ENCODE measurements at regions not wholly inside any gene's neighbourhood (a gene's known extent, or its start where the extent isn't known, plus 50 kb on each side); places are given as distances from the start of the nearest gene placed in this dataset.

DNA sequence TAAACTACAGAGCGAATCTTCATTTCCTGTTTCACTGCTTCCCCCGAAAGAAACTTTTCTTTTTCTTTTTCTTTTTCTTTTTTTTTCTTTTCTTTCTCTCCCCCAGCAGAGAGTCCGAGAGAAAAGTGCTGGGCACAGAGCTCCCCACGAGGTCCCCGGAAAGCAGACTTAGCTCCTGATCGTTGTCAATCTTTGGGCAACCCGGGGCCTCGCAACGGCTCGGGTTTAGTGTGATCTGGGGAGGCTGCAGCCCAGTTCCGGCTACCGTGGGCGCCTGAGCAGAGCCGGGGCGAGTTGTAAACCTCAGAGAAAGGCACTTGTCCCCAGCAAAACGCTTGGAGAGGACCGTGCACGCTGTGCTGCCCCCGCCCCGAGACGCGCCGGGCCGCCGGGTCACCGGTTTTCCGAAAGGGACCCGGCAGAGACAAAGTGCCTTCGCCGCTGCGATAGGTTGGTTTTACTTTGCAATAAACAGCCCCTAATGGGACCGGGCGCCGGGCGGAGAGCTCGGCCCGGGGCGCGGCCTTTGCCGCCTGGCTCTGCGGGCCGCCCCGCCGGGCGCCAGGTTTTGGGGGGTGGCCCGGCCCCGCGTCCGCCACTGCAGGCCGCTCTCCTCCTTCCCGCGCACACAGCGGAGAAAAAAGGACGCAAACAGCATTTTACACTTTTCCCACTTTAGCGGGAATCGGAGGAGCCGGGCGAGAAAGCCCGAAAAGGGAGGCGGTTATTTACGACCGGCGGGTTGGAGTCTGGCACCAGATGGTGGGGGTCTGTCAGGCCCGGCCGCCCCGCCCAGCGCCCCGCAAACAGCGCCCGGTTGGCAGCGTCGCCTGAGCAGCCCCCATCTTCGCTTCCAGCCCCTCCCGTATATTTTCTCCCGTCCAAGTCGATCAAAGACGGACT, 136.0 kb downstream of the INSIG2 start:
- DNase-seq: no peak

DNA sequence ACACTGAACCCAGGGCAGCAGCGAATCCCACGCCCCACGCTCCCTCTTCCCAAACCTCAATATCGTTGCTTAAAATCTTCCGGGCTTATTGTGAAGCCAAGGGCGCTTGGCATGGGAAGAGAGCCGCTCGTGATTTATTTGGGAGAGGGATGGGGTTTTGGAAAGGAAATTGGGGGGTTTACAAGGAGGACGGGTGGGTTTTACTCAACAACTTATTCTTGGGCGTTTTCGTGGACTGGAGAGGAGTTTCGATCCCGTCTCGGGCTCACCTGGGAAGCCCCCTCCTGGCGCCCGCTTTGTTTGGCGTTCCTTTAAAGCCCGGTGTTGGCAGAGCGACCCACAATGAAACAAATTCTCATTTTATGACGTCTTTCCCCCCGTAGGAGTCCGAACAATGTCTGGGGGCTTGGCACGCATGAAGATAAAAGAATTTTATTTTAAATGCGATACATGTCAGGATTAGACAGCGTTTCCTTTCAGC, 135.3 kb downstream of the INSIG2 start:
- DNase-seq: no peak

DNA sequence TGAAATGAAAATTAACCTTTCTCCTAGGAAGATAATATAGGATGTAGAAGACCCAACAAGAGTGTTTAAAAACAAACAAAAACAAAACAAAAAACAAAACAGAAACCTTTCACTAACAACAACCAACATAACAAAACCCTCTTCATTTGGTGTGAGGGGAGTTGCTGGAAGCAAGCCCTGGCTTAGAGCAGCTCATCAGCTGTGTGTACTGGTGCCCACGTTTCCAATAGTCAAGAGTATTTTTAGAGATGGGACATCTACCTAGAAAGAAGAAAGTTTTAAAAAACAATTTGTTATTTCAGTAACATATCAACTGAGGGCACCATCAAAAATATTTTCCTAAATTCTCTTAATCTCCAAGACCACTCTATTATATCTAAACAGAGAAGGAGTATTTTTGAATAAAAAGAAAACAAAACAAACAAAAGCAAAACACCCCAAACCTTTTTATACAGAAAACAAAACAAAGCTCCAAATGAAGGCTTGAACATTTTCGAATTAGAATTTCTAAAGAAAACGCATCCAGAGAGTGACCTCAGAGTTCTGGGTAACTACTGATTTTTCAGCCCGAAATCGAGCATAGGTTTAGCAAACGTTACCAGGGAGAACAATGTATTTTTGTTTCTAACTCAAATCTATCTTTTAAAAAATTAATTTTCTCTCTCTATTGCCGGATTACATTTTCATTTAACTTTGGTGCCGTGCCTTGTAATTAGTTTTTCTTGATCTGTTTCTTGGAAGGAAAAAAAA, 134.6 kb downstream of the INSIG2 start:
- DNase-seq: peak; percentile 33

DNA sequence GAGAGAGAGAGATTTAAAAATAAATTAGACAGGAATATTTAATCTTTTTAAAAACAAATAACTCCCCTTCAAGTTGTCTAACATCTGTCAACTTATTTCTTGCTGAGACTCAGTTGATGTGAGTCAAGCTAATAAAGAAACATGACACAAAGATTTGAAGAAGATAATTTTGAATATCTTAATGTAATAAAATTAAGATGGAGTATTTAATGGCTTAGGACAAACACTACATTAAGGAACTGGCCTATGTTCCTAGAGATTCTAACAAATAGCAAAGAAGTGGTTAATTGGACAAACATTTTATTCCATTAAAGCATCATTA, 134.0 kb downstream of the INSIG2 start:
- no peak for DNase-seq

DNA sequence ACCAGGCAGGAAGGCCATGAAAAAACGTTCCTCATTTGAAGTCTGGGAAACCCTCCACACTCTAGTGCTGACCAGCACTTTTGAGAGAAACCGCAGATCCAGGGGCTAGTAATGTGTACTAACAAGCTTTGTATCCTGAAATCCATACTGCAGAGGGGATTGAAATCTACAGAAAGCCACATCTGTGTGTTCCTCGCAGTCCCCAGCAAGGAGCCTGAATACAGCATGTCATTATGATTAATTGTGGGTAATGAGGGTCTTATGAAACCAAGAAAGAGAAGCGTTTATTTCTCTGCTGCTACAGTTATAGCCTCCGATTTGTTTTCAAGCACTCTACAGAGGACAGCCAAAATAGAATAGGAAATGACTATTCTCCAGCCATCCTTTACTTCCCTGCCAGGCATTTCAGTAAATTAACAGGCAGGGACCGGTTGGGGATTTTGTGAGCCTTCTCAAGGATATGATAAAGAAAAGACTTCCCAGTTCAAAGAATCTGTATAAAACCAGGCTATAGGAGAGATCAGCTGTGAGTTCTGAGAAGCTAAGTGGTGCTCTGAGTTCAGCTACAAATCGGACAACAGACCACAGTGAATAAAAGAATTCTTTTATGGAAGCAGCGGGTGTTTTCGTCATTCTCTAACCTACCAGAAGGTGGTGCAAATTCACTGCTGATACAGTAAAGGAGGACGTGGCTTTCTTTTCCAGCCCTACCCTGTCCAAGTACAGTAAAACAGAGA, 133.4 kb downstream of the INSIG2 start:
- peak; percentile 90 for DNase-seq

DNA sequence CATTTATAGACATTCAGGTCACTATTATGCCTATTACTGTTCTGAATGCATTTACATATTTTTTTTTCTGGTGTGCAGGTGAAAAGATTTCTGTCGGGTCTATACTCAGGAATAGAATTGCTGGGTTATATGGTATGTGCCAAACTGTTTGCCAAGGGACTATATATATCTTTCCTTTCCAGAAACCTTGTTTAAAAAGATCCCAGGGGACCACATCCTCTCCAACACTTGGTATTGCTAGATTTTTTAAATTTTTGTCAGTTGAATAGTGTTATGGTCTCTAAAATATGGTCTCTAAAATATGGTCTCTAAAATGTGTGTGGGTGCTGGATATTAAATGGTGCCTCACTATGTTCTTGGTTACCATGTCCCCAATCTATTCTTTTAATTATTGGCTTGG, 131.3 kb downstream of the INSIG2 start:
- no peak for DNase-seq

DNA sequence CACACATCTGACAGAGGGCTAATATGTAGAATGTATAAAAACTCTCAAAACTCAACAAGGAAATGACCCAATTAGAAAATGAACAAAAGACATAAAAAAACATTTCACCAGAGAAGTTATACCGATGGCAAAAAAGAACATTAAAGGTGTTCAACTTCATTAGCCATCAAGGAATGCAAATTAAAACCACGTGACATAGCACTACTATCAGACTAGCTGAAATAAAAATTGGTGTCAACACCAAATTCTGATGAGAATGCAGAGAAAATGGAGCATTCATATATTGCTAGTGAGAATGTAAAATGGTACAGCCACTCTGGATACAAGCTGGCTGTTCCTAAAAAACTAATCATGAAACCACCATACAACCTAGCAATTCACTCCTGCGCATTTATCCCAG, 128.0 kb downstream of the INSIG2 start:
- no peak for DNase-seq

DNA sequence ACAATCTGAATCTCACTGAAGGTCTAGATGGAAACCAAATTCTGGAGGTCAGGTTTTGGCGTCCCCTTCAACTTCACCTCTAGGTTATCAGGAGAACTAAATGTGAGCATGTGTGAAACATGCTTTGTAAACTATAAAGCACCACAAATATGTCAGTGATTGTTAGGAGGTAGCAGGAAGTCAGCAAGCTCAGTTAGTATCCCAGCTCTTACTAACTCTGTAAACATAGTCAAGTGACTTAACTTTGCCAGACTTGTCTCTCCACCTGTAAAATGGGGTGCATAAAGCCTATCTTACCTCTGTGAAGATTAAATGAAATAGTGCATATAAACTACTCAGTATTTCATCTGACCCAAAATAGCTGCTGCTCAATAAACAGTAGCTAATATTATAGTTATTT, 121.5 kb downstream of the INSIG2 start:
- no peak for DNase-seq

DNA sequence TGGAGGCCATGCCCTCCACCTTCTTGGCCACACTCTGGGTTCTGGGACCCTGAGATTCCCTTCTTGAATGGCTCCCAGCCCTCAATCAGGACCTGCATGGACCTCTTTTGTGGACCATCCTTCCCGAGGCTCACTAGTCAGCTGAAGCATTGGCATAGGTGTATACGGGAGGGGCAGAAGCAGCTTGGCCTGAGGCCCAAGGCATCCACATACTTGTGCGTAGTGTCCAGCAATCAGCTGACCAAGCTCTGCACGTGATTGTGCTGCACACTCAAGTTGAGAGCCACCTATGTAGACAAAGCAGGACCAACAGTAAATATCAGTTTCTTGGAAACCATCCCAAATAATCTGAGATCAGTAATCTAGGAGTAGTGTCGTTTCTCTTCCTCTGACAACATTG, 119.6 kb downstream of the INSIG2 start:
- no peak for DNase-seq

DNA sequence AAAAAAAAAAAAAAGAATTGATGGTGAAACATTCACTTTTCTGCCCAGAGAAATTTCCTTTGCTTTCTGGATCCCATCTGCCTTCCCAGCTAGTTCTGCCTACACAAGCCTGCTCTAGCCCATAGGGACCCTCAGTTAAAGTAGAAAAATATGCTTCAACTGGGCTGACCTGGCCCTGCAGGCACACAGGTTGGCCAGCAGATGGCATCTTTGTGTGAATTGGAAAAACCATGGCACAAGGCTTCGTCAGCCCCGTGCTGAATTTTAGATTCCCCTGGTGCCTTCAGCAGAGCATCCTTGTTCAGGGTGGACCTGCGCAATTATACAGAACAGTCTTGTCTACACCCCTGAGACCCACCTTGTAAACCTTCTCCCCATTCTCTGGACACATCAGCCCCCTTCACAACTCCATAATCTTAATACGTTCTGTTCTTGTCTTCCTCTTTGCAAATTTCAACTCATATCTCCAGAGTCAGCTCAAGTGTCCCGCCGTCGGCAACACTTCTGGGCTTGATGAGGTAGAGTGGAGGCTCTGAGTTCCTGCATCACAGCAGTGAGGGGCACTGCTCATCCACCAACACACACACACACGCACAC, 114.5 kb downstream of the INSIG2 start:
- DNase-seq: peak; percentile 58

DNA sequence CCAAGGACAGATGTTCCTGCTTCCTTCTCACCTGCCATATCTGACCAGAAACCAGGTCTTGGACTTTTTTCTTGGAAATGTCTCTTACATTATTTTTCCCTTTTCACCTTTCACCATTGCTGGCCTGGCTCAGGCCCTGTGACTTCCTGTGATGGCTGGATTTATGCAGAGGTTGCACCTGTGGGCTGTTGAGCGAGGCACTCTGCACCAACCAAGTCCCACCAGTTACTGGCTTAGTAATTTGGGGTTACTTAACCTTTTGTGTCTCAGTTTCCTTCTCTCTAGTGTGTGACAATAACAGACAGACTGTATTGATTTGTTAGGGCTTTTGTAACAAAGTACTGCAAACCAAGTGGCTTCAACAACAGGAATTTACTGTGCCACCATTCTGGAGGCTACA, 110.0 kb downstream of the INSIG2 start:
- DNase-seq: no peak

DNA sequence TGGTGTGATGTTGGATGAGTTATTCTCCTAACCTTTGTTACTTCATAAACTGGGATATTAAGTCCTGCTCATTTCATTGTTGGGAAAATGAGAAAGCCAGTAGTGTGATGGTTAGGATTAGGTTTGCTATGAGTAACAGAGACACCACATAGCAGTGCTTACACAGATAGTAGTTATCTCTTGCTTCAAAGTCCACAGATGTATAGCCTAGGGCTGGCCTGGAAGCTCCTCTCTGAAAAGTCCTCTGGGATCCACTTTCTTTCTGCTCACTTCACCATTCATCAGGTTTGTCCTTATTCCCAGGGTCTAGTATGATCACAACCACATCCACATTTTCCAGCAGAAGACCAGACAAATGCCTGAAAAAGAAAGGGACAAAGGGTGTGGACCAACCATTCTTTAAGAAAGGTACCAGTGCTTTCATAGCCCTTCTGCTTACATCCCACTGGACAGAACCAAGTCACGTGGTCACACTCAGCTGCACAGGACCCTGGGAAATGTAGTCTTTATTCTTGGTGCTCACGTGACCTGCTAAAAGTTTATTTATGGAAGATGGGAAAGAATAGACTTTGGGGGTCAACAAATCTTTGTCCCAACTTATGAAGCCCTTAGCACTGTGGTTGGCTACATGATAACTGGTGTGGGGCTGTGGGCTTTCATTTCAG, 108.9 kb downstream of the INSIG2 start:
- no peak for DNase-seq

DNA sequence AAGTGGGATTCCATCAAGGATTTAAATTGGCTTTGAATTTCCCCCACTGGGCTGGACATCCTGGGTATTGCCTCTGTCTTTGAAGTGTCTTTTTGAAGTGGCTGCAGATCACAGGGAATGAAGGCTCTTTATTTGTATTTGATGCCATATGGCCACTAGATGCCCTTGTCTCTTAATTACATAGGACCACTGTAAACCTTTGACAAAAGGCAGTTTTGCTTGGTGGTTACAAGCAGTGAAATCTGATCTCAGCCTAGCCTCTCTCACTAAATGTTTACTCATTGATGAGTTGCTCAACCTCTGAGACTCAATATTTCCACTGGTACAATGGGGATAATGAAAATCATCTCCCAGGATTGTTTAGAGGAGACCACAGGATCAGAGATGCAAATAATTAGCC, 102.2 kb downstream of the INSIG2 start:
- DNase-seq: no peak

DNA sequence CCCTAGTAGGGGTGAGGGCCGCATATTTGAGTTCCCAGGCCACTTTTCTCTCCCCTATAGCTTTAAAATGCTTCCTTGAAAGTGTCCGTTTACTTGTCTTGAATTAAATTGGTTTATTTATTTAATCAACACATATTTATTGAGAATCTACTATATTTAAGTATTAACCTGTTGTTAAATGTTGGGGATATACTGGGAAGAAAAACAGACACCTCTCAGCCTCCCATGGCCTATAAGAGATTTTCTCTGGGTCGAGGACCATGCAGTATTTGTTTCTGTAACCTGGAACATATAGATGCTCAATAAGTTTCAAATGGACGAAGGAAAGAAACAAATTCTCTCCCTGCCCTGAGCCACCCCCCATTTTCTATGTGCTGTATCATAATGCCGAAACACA, 98.6 kb downstream of the INSIG2 start:
- no peak for DNase-seq

DNA sequence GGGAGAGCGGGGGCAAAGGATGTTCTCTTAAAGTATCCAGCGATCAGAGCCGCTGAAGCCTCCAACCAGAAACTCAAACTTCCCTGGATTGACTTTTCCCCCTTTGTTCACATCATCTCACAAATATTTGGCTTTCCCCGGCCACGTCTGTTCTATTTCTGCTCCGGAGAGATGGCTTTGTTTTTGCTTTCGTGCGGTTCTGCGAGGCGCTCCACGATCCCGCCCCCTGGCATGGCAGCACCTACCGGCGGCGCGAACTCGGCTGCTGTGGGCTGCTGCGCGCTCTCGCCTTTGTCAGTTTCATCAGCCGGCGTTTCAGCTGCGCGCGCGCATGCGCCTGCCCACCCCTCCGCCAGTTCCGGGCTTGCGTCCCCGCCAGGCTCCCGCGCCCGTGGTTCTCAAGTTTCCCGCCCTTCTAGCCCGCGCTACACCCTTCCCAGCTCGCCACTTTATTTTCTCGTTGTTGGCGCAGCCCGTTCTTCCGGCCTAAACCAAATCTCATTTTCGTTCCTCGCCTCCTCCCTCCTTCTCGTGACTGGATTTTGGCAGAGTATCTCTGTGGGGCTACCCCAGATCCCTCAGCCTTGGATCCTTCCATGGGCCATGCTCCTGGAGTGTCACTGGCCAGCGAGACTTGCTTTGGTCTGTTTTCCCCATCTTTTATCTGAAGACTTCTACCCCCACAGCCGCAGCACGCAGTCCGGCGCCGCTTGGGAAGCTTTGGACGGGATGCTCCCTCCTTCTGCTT, 98.0 kb downstream of the INSIG2 start:
- DNase-seq: peak; percentile 73

DNA sequence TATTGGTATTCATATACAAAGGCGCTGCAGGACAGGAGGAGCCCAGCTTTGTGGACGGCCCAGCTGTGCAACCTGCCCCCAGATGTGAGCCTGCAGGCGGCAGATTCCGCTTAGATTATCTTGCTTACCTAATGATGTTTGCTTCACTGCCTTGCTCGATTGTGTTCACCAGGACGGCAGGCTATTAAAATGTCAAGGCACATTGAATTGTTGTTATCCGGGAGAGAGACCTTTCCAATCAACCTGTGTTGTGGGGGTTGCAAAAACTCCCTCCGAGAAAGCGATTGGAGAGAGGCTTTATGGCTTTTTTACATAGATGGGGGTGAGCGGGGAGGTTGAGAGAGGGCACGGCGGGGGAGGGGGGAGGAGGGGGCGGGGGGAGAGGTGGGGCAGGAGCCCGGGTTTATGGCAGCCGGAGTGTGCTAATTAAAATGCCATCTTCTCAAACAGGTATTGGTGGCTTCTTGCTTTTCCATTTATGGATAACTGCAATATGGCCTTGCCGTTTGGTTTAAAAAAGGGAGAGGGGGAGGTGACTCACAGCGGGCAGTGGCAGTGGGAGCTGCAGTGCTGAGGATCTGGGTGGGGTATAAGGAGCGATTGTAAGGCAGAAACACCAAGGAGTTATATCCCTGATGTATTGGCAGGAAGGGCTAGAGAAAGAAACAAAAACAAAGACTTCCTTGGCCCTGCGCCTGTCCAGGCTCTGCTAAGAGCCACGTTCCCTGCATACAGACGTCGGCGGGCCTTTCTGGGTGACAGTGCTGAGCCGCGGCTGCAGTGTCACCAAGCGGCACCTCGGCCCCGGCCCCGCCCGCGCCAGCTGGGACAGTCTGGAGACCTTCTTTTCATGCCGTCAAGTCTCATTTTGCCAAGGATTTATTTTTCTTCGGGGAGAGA, 97.2 kb downstream of the INSIG2 start:
- DNase-seq: peak; percentile 57

DNA sequence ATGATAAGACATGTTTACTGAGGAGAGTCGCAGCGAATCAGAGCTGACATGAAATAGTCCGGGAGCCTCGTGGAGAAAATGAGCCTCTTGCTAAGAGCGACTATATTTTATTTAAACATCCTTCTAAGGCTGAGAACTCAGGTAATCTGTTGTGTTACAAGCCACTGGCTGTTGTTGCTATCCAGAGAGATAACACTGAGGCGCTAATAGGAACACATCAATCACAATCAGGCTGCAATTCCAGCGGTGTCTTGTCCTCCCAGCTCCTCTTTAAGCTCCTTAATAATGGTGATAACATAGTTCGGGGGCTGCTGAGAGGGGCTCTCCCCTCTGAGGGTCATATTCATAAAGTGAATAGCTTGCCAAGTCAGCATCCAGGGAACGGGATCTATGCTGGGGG, 95.1 kb downstream of the INSIG2 start:
- DNase-seq: no peak

DNA sequence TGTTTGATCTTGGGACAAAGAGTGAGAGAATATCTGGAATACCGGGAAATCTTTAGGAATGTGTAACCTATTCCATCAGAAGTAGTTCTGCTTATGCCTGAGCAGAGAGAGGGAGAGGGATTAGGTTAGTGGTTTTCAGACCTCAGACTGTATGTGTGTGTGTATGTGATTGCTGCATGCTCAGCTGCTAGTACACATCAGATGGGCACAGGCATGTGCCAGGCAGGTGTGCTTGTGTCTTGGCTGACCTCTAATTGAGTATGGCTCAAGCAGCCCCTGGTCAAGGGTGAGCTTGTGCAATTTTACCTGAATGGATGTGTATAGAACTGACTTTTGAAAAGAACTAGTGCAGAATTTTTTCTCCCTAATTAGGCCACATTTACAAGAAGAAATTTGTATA, 91.2 kb downstream of the INSIG2 start:
- no peak for DNase-seq

DNA sequence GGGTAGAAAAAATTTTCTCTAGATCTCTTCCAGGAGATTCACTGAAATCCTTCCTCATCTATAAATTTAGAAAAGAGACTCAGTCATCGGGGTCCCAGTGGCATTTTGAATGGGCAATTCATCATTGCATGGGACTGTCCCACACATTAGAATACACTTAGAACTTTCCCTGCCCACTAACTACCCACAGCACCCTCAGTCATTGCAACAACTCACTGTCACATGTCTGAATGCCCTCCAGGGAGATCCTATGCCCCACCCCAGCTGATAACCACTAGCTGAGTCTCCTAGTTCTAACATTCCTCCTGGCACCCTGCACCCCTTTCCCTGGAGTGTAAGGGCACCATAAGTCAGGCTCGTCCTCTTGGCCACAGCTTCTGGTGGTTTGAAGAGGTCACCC, 89.6 kb downstream of the INSIG2 start:
- DNase-seq: no peak

DNA sequence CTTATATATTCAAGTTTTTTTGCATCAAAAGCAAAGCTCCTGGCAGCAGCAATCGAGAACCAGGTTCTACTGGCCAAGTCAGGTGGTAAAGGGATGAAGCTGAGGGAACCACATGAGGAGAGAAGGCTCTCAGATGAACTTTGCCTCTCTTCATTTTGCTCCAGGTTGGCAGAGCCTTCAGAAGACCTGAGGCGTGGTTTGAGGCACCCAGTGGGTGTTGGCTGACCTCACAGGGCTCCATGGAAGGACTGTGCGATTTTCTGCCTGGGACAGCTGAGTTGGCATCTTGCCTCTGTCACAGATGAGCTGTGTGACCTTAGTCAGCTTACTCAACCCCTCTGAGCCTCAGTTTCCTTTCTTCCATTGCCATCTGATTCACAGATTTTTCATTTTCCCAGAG, 89.0 kb downstream of the INSIG2 start:
- no peak for DNase-seq

DNA sequence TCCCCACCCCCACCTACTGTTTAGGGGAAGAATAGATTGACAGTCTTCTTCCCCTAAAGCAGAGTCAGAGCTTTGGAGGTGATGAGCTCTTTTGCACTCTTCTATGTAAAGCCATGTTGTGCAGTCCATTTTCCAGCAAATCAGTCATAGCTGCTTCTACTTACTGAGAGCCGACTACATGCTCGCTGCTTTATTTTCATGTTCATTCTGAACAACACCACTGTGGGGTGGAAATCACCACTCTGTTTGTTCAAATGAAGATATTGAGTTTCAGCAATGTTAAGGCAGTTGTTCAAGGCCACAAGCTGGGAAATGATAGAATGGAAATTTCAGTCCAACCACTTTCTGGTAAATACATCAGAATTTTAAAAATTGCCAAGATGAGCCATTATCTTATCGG, 88.3 kb downstream of the INSIG2 start:
- DNase-seq: no peak
